NT2/D1 (cell line): ENCODE measurements at regions not wholly inside any gene's neighbourhood (a gene's known extent, or its start where the extent isn't known, plus 50 kb on each side); places are given as distances from the start of the nearest gene placed in this dataset.

Experiments
- SUZ12 ChIP-seq: IDR thresholded peaks from 2 replicates; pipeline ENCODE4 v1.6.1; 2011; ENCODE audit not compliant: insufficient read length, insufficient read depth; ENCODE audit errors: extremely low read depth
- ZNF274 ChIP-seq: IDR thresholded peaks from 2 replicates; pipeline ENCODE4 v1.6.1; 2011; ENCODE audit warnings: mild to moderate bottlenecking, low read depth, low read length

GRCh38 chr15:85314146-85314545, 66.3 kb upstream of the AKAP13 start:
- TF ChIP-seq SUZ12 (no peak), ZNF274 (no peak)
